AG10803 (cell line): ENCODE measurements at regions not wholly inside any gene's neighbourhood (a gene's known extent, or its start where the extent isn't known, plus 50 kb on each side); places are given as distances from the start of the nearest gene placed in this dataset.
"Not testable (repeated sequence)": the region's sequence is repeated elsewhere in the genome, so short reads cannot be mapped to it uniquely, and the experiment has no call there.

ENCODE experiments used
- DNase-seq: peaks from one replicate; pipeline ENCODE4 v3.0.0; 2010; ENCODE audit warnings: low read depth
- H3K4me3 ChIP-seq: 2 replicates; pipeline ENCODE4 v1.5.1; 2011; ENCODE audit warnings: mild to moderate bottlenecking, low read length, control low read depth

DNA sequence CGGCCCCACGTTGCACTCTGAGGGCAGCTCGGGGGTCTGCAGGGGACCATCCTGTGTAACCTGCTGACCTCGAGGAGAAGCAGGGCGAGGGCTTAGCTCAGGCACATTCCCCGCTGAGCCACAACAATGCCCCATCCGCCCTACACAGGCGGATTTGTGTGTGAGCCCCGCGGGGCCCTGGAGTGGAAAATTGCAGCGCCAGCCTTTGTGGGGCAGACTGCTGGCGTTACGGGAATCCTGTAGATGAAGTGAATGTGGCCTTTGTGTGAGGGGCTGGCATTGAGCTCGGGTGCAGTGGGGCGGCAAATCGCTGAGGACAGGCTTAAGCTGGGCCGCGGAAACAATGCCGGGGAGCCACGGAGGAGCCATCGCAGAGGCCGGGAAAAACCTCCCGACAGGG is 3970.3 kb upstream of the TPTE start:
- H3K4me3 ChIP-seq, DNase-seq: not testable (repeated sequence)

DNA sequence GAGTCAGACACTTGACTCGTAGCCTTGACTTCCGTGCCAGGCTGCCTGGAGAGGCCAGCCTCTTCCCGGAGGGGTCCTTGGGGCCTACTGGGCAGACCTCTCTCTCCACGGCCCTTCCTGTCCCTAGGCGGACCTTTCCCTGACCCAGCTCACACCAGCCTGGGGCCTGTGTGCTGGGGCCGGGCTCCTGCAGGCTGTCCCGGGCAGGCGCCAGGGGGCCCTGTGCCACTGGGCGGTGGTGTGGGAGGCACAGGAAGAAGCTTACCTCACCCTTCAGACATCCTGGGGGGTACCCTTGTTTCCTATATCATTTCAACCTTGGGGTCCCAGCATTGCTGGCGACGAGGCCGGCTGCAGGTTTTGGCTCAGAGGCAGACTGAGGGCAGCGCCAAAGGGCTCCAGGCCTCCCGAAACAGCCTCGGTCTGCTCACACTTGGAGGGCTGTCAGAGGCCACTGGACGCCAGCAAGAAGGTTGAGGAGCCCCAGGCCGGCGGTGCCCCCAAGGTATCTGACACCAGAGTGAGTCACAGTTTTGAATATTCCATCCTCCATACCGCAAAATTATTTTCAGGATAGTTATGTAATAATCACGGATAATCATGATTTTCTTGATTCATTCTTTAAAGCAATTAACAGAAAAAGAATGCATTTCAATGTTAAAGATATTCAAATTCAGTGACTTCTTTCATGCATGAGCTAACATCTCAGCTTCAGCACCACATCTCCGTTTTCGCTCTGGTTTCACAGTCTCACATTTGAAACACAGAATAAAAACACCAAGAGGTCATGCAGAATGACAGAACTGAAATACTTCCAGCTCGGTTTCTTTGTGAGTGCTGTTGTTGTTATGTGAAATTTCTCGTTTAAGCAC is 3967.6 kb upstream of the TPTE start:
- not testable (repeated sequence) for H3K4me3 ChIP-seq

DNA sequence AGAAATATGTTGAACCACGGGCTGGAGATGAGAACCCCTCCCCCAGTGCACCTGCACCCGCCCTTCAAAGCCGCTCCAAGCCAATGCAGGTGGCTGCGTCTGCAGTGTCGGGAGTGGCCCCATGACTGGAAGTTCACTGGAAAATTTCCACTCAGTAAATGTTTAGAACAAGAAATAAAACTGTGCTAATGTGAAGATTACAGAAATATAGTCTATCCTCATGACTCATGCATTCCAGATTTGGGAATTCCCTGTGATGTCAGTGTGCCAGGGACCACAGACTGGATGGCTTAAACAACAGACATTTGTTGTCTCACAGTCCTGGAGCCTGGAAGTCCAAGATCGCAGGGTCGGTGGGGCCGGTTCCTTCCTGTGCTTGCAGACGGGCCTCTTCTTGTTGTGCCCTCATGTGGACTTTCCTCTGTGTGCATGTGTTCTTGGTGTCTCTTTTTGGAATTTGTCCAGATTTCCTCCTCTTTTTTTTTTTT is 3967.0 kb upstream of the TPTE start:
- not testable (repeated sequence) for DNase-seq, H3K4me3 ChIP-seq

More for the DNA sequence above, 3967.6 kb upstream of the TPTE start:
- DNase-seq = not testable (repeated sequence)

DNA sequence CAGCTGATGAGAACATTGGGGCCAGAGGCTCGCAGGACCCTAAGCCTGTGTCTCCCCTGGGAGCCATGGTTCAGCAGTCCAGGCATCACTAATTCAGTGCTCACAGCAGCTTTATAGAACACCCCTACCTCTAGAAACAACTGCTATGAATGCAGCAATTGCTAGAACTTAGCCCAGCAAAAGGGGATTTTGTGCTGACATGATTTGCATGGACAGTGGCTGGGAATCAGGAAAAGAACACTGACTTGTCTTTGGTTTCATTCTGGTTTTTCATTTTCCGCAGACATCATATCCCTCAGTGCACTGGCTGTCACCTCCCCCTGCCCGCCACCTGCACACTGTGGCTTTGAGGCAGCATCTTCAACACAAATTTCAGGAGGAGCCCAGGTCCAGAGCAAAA is 3964.9 kb upstream of the TPTE start:
- DNase-seq, H3K4me3 ChIP-seq: not testable (repeated sequence)

DNA sequence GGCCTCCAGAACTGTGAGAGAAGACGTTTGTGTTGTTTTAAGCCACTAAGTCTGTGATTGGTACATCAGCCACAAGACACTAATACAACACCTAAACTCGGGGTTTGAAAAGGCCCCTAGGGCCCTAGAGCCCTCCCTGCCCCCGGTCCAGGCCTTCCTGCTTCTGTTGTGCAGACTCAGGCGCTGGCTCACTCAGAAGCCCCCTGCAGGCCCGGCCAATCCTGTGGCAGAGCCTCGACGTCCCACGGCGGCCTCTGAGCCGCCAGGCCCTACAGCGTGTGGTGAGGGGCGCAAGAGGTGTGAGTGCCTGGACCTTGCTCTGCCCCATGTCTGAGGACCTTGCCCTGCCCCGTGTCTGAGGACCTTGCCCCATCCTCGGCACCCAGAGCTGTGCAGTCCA is 3964.0 kb upstream of the TPTE start:
- H3K4me3 ChIP-seq, DNase-seq: not testable (repeated sequence)

DNA sequence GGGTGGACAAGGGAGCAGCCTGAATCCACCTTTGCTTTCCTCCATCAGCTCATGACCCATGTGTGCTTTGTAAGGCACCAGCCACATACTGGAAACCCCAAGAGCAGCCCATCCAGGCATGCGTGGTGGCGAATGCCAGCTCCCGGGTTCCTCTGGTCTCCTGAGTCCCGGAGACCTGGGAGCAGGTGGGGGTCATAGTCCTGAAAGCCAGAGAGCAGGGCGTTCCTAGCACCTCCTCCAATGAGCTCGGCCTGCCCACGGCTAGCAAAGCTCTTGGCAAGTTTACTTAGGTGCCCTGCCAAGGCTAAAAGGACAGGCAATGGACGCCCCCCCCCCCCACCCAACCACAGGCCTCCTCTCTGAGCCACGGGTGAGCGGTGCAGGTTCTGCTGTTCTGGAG is 3960.2 kb upstream of the TPTE start:
- not testable (repeated sequence) for DNase-seq, H3K4me3 ChIP-seq

DNA sequence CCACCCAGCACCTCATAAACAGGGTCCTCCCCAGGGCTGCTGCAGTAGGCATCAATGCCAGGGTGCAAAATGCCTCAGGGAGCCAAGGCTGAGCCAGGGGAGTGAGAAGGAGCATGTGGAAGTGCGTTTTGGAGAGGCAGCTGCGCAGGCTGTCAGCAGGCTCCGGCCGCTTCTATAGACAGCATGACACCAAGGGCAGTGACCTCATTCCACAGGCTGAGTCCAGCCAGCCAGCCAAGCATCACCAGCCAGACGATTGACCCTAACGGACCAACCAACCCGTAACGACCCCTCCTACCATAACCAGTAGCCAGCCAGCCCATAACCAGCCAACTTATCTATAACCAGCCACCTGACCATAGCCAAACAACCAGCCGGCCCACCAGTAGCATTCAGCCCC is 3959.8 kb upstream of the TPTE start:
- not testable (repeated sequence) for DNase-seq, H3K4me3 ChIP-seq

DNA sequence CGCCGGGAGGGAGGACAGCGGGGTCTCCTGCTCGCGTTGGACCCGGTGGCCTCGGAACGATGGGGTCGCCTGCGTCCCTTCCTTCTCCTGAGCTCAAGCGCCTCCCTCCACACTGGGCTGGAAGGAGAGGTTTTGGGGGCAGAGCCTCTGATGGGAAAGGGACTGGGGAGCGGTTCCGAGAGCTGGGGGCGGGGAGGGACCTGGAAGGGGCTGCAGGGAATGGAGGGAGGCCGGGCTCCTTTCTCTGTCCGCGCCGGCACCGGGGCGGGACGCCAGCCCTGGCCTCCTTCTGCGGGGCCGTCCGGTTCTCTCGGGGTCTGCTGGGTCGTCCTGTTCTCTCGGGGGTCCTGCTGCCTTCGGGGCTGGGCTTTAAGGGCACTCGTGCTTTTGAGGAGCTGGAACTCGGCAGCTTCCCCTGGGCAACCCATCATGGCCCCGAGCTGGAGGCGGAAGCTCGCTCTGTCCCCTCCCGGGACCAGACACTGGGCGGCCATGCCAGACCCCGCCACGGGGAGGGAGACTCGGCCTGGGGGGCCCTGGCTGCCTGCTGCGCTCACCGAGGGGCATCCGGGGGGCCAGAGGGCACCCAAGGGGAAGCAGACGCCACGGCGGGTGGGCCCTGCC is 3956.7 kb upstream of the TPTE start:
- DNase-seq = not testable (repeated sequence)

DNA sequence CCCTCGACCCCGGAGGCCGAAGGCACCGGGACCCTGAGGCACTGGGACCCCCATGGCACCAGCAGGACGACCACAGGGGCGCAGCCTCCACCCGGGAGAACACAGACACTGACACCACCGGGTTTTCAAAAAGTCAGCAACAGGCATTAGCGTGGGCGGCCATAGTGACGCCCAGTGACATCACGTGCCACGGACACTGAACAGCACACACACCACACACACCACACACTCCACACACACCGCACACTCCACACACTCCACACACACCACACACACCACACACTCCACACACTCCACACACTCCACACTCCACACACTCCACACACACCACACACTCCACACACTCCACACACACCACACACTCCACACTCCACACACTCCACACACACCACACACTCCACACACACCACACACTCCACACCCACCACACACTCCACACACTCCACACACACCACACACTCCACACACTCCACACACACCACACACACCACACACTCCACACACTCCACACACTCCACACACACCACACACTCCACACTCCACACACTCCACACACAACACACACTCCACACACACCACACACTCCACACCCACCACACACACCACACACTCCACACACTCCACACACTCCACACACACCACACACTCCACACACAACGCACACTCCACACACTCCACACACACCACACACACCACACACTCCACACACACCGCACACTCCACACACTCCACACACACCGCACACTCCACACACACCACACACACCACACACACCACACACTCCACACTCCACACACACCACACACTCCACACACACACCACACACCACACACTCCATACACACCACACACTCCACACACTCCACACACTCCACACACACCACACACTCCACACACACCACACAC is 3955.9 kb upstream of the TPTE start:
- DNase-seq = peak; percentile 29
- not testable (repeated sequence) for H3K4me3 ChIP-seq

More for the DNA sequence above, 3956.7 kb upstream of the TPTE start:
- H3K4me3 ChIP-seq = not testable (repeated sequence)

DNA sequence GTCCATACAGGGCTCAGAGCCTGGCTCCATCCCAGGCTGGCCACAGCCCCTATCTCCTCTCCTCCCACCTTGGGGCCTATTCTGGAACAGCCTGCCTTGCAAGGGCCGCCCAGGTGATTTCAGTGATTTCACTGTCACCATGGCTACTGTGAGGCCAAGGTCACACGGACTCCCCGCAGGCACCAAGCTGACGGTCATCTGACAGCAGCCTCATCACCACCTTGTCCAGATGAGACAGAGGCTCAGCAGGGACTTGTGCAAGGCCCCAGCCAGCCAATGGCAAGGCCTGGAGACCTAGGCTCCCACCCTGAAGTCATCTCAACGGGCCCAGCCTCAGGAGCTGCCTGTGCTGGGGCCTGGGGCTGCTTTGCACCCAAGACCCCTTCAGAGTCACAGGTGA is 3953.8 kb upstream of the TPTE start:
- not testable (repeated sequence) for DNase-seq, H3K4me3 ChIP-seq

DNA sequence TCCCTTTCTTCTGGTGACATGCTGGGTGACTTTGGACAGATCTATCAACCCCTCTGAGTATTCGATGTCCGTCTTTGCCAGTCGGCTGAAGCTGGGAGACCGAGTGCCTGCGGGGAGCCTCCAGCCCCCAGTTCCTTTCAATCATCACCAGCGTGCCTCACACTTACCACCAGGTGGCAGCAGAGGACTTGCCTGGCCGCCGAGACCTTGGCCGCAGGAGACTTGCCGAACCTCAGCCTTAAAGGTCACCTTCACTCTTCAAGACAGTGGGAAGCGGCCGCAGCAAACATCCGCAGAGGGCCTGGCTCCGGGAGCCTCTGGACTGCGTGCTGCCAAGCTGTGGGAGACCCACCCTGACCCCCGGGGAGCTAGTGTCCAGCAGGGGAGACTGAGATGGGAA is 3952.2 kb upstream of the TPTE start:
- not testable (repeated sequence) for DNase-seq, H3K4me3 ChIP-seq

DNA sequence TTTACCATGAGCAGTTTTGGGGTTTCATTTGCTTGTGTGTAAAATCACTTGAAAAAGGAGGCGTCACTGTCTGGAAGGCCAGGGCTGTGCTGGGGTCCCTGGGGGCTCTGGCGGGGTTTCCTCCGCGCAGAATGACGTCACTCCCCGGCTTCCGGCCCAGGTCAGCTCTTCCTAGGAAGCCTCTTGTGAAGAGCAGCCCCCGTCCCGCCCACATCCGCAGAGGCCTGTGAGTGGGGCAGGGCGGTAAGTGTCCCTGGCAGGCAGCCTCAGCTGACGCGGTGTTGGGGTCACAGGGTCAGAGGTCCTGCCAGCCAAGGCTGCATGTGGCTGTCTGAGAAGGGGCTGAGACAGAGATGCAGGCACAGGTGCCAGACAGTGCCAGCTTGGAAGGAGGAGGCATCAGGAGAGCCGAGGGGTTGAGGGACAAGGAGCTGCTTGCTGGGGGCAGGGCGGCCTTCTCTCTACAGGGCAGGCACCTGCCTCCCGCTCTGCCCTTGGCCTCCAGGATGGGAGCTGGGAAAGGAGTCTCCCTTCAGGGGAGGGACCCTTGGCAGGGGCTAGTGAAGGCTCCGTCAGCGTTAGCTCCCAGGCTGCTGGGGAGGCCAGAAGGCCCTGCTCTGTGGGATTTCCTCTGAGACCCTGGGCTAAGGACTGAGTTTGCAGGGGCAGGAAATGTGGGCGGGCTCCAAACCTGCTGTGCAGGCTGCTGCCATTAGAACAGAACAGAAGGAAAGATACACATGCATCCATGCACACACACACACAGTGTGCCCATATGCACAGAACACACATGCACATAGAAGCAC is 3951.6 kb upstream of the TPTE start:
- H3K4me3 ChIP-seq, DNase-seq: not testable (repeated sequence)

DNA sequence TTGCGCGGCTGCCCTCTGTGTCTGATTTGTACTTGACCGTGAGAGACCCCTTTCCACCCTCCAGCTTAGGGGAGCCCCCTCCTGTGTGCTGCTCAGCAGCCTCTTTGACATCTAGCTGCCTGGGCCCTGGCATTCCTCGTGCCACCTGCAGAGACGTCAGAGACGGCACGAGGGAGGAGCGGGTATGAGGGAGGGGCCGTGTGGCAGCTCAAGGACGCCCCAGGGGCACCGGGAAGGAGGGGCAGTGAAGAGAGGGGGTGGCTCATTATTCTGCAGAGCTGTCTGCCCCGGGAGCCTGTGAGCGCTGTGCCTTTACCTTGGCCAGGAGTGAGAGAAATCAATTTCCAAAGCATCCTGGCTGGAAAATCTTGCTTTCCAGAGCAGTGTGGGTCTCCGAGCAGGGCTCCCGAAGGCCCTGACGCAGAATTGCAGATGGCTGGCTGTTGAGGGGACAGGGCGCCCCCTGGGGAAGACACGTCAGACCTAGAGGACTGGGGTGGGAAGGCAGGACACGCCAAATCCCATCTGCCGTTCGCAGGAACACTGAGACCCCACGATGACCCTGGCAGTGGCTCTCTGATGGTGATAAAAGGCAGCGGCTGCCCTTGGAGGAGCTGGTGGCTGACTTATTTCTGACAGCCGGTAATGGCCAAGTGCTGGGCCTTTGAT is 3950.5 kb upstream of the TPTE start:
- H3K4me3 ChIP-seq, DNase-seq: not testable (repeated sequence)

DNA sequence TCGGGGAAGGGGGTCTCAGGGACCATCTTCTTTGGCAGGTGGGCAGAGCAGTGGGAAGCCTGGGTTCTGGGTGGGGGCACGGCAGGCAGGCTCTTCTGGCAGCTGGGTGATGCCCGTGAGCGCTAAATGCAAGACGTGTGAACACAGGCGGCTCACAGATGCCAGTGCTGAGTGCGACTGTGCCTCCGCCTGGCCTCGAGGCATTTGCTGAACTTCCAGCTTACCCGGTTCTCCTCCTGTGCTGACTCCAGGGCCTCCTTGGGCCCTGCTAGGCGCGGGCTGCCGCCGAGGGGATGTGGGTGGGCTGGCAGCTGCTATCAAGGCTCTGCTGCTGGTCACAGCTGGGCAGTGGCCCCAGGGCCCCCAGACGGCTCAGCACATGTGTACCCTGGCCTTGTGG is 3947.8 kb upstream of the TPTE start:
- DNase-seq, H3K4me3 ChIP-seq: not testable (repeated sequence)

DNA sequence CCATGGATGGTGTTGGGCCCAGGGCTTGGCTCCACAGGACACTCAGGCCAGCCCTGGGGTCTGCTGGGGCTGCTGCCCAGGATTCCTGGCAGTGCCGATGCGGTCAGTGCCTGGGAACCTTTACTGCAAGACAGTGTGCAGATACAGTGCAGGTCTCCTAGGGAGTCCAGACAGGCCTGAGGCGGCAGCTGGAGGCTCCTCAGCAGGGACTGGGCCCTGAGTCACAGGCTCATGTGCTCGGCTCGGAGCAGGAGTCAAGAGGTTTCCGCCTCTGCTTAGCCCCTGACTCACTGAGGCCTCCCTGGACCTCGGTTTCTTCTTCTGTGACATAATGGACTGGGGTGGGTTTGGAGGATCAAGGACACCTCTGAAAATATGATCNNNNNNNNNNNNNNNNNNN is 3941.6 kb upstream of the TPTE start:
- DNase-seq, H3K4me3 ChIP-seq: not testable (repeated sequence)
